ENCODE measurements at regions not wholly inside any gene's neighbourhood (a gene's known extent, or its start where the extent isn't known, plus 50 kb on each side); places are given as distances from the start of the nearest gene placed in this dataset.
"Not testable (repeated sequence)": the region's sequence is repeated elsewhere in the genome, so short reads cannot be mapped to it uniquely, and the experiment has no call there.

DNA sequence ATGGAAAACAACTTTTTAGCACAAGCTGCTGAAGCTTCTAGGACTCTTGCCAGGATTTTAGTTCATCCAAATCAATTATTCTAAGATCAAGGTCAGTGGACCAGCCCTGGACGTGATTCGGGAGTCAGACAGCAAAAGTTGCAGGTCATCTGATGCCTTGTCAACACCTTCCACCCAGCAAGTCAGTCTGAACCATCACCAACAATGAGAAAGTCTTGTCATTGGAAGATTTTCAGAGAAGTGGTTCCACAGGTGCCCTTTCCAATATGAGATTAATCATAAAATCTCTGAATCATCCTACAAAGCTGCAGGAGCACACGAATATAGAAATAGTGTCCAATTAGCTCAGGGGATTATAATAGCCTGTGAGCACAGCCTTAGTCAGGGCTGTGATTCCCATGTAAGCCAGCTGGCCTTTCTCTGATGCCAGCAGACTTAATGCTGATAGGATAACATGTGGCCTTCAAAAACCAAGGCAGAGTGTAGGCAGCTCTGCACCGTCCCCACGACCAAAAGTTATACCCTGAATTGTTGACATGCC, 445.0 kb upstream of the TRPC7 start:
- DNase-seq = peak in 1 of 2 donors; percentile 25

DNA sequence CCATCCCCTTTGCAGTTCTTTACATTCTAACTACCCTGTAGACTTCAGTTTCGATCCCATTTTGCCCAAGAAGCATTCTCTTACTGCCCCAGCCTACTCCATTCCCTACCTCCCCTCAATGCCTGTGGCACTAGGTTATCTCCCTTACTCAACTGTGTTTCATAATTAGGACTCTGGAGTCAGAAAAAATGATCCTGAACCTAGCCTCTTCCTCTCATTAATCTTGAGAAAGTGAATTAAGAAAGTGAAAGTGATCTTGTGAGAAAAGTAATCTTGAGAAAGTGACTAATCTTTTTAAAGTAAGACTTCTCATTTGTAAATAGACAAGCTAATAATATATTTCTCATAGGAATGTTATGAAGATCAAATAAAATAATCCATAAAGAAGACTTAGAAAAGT, 444.0 kb upstream of the TRPC7 start:
- DNase-seq = no peak

DNA sequence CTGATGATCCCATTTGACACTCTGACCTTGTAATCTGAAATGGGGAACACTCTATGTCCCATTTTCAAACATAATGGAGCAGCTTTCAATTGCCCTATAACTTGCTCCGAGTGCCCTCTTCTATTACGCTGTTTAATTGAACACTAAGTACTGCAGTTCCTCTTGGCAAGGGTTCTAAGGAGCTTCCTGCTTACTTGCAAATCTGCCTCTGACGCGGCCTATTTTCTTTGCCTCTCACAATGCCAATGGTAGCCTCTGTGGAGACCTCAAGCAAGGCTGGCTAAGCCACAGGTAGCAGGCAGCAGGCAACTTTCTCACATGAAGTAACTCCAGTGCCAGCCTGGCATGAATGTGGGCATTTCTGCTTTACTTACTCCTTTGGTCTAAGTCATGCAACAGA, 443.4 kb upstream of the TRPC7 start:
- no peak for DNase-seq

DNA sequence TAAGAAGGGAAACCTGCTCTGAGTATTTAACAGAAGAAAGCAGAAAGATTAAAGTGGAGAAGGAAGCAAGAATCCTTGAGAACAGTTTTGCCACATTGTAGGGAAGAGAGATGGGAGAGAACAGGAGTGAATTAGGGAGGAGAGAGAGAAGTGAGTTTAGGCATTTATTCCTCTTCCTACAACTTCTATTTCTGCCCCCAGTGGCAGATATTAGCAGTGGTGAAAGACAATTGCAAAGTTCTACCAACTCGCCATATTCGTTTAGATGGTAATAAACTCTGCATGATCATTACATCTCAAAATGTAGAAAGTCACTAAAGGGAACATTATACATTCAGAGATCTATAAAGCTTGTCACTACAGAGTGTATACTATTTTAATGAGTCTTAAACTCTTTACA, 440.1 kb upstream of the TRPC7 start:
- DNase-seq = no peak

DNA sequence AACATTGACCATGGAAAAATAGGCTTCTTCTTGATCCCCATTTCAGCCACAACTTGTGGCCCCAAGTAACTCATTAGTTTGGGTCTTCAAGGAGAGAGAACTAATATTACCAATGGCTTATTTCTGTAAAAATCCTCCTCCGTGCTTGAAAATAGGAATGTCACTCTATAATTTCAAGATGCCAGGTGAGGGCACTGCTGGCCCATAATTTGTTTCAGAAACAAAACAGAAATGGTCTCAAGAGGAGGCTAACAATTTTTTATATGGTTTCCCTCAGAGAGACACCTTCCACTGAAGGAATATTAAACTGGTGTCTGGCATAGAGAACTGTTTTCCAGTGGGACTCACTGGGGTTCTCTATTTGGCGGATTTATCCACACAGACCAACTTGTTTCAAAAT, 437.0 kb upstream of the TRPC7 start:
- peak in 1 of 2 donors; percentile 19 for DNase-seq

DNA sequence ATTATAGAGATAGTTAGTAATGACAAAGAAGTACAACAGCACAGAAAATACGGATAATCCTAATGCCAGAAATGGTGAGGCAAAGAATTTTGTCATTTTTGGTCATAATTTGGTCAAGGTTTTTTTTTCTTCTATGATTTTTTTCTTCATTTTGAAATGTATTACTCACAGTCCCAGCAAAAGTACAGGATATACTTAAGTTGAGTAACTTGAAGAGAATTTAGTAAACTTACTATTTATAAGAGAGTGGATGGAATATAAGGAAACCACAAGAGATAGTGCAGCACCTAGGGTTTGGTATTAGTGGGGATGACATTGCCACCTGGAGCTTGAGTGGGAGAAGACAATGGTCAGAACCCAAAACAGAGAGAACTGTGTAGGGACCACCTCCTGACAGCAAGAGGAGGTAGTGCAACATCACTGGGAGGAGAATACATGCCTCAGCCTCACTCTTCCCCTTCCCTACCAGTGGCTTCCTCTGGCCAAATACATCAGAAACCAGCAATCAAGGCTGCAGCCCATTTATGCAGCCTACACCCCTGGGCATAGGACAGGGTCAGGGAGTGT, 434.5 kb upstream of the TRPC7 start:
- no peak for DNase-seq

DNA sequence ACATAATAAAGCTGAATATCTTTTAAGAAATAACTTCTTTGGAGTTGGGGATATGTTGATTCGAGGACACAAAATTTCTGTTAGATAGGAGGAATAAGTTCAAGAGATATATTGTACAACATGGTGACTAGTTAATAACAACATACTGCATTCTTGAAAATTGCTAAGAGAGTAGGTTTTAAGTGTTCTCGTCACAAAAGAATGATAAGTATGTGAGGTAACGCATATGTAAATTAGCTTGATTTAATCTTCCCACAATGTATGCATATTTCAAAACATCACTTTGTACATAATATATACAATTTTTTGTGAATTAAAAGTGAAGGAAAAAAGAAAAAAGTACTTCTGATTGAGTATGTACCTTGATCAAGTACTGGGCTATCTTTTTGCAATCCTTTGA, 428.0 kb upstream of the TRPC7 start:
- DNase-seq = no peak

DNA sequence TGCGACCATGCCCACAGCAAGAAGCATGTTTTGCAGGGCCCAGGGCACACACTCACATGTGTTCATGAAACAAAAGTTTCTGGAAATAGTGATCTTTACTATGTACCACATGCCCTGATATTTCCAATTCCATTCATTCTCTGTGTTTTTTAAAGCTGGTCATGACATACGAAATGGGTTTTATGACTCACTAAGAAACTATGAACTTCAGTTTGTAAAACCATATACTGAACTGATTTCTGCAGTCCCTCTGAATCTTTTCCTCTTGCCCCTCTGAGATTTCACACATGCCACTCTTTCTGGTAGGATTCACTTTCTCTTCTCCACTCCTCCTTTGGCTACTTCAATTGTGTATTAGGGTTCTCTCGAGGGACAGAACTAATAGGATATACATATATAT, 416.1 kb upstream of the TRPC7 start:
- DNase-seq = no peak

DNA sequence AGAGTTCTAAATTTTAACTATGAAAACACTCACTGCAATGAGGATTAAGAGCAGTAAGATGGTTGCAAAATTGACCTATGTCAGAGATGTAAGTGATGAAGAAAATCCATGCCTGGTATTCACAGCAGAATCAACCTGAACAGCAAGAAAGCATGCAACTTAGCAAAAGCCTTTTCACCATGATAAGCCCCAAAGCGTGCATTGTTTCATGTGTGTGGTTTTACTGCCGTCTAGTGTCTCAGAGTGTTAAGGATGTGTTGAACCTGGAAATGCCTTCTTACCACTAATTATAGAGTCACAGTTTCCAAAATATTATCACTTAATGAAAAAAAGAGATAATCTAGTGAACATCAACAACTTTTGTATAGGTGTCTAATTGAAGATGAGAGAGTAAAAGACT, 415.2 kb upstream of the TRPC7 start:
- DNase-seq = no peak

DNA sequence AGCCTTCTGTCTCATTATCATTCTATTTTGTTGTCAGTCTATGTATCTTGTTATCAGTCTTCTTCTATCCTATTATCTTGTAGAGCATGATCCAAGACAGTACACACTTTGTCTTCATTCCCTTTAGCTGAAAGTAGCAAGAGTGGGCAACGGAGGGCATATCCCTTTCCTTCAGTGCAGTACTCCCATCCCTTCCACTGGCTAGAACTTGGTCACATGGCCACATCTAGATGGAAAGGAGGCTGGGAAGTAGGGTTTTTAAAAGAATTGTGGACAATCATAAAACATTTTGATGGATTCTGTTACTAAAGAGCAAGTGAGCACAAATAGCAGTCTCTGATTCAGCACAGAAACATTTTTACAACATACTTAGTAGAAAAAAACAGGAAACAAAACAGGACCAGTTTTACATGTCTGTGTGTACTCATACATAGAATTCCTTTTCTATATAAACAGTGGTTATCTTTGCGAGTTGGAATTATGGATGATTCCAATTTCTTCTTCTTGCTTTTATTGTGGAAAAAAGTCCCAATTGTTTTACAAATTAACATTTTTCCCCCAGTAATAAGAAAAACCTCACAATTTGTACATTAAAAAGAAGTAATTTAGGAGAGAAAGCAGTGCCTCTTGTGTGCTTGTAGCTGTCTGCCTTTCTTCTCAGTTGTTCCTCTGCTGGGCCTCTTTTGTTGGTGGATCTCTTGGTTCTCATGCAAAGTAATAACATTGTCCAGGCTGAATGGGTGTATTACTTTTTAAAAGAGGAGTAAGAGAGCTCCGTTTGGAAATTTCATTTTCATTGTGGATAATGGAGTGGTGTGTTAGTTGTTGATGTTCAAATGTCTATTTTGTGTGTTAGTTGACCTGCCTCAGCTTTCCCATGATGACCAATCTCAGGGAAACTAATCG, 410.9 kb upstream of the TRPC7 start:
- DNase-seq = no peak

DNA sequence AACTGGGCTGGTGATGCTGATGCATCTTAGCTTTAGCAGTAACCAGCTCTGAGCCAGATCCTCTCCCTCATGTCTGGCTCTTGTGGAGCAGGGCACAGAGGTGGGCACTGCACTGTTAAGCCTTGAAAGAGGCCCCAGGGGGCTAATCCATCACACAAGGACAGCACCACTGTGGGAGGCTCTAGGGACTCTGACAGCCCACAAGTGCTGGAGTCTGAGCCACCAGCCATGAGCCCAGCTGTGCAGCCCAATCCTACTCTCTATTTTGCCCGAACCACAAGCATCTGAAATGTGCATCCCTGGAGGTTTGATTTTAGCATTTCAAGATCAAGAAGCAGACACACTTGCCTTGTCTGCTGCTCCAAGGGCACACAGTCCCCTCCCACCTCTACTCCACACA, 407.1 kb upstream of the TRPC7 start:
- DNase-seq = no peak

DNA sequence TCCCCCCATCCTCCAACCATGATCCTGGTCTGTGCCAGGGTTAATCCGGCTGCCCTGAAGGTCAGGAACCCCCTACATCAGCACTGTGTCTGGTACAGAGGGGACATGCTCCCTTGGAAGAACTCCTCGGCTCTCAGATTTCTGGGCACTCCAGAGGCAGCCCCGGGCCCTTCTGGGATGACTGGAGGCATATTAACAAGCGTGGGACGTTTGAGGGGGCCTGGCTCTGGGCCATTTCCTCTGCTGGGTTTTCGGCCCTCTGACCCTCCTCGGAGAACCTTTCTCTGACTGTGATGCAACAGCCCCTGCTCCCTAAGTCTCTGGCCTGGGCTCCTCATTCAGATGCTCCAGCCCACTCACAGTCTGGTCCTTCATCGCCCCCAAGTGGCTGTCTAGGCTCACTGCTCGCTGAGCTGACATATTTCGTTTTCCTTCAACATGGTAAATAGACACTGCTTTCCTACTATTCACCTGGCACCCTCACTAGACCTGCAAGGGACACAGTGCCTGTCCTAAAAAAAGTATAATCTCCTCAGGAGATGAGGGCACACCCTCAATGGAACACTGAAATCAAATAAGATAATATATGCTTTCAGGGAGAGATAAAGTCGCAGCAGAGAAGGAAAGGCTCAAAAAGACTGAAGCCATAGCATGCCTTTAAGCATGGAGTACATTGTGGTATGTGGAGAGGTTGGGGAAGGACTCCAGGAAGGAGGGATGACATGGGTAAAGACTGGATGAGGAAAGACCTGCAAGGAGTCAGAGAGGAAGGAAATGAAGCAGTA, 404.7 kb upstream of the TRPC7 start:
- DNase-seq = peak; percentile 40 to 59

DNA sequence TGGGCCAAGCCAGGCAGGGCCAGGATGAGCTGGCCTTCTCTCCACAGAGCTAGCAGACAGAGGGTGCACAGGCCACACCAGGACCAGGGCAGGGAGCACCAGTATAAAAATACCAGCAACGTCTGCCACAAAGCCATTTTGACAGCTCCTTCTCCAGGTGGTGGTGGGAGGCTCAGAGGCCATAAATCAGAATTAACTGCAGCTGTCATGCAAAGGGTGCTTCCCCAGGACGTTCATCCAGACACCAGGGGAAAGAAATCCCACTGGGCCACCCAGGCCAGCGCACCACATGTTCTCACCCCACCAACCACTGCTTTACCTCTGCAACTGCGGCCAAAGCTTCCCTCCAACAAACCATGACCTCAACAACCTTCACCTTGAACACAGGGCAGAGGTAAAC, 403.7 kb upstream of the TRPC7 start:
- DNase-seq = no peak

DNA sequence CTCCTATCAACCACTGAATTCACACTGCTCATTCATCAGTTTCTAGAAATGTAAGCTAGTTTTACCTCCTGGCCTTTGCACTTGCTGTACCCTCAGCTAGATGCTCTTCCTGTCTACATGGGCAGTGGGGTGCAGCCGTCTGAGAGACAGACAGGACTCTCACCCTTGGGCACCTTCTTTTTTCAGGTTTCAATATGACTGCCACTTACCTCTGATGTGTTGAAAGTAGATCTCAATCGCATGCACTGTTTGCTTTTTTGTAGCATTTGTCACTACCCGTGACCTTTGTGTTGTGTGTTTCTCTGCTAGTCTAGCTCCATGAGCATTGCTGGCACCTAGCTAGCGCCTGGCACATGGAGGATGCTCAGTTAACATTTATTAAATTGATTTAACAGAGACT, 403.1 kb upstream of the TRPC7 start:
- DNase-seq = no peak

DNA sequence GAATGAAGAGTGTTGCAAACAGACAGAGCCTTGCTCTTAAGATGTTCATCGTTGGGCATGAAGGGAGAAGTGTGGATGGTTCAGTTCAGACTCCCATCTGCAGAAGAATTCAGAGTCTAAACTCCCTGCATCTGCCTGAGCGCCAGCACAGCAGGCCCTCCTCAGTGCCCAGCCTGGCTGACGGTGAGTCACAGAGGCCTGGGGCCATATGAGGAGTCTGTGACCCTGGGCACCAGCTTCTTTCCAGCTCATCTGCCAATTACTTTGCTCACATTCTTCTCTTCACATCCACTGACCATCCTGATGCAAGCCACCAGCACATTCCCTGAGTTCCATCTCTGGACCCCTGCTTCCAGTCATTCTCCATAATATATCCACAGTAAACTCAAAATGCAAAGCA, 401.1 kb upstream of the TRPC7 start:
- no peak for DNase-seq

DNA sequence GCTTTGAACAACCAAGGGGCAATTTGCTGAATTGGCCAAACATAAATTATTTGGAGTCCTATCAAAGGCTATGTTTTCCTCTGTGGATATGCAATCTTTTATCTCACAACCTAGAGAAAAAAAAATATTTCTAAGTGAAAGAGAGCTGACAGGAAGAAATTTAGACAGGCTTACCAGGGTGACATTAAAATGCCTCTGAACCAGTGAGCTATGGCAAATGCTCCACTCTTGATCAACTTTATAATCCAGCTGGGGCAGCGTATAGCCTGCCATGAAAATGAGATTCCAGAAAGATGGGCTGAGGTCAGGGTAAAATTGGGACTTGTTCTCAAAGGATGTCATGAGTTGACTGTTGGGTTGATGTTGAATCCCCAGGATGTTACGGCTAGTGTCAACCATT, 399.3 kb upstream of the TRPC7 start:
- no peak for DNase-seq

DNA sequence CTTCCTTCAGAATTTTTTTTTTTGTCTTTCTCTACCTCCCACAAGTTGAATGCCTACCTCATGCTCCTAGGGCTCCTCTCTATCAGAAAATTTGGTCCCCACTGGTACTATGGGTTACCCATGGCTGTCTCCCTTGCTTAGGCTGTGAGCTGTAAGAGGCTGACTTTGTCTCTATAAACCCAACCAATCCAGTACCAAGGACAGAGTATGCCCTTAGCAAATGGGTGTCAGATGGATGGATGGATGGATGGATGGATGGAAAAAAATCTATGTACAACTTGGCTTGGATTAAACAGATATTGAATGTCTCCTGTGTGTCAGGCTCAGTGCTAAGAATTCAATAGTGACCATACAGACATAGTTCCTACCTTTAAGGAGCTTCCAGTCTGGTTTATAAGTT, 398.2 kb upstream of the TRPC7 start:
- no peak for DNase-seq

DNA sequence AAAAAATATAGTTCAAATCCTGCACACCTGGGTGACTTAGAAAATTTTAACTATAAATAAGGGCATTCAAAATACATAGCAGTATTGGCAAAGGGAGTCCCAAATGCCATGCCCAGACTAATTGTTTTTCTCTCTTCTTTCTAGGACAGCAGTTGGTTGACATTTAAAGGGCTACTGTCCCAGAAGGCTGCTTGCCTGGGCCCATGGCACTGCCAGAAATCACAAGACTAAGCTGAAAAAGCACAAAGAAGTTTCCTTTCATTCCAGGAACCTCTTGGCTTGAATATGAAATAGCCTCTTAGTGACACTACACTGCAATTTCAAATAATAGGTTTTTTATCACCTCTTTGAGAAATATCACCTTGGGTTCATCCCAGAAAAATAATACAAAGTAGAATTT, 388.9 kb upstream of the TRPC7 start:
- DNase-seq = peak; percentile 6 to 45

DNA sequence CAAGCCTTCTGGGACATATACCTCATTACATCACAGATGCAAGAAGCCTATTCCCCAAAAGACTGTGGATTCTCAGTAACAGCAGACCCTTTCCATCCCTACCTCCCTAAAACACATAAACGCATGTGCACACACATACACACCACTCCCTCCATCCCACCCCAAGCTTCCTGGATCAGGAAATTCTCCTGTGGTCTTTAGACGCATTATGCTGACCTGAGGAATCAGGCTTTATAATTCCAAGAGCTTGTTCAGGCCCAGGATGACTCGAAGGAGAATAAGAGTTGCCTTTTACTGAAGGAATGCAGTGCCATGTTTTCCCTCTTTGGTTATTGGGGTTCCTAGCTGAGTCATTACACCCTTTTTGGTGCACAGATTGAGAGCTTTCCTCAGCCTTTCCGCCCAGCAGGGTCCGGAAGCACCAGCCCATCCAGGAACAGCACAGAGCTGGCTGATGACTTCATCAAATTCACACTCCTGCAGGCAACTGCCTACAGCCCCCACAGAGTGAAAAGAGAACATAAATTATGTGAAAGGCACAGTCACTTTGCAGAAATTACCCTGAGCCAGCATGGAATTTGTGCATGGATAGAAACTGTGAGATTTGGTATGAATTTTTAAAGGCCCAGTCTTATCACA, 385.0 kb upstream of the TRPC7 start:
- no peak for DNase-seq

DNA sequence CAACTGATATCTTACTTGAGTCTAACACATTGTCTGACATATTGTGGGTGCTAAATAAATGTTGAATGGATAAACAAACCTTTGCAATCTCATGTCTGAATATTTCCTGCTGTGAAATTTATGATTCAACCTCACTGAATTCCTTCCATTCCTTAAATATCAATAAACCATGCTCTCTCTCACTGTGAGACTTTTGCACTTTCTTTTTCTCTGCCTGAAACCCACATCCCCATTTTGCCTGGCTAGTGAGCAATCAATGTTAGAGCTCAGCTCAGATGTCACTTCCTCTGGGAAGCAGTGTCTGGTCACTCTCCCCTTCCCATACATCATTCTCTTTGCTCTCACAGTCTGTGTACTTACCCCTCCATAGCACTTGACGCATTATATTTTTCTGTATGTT, 383.7 kb upstream of the TRPC7 start:
- DNase-seq = no peak

DNA sequence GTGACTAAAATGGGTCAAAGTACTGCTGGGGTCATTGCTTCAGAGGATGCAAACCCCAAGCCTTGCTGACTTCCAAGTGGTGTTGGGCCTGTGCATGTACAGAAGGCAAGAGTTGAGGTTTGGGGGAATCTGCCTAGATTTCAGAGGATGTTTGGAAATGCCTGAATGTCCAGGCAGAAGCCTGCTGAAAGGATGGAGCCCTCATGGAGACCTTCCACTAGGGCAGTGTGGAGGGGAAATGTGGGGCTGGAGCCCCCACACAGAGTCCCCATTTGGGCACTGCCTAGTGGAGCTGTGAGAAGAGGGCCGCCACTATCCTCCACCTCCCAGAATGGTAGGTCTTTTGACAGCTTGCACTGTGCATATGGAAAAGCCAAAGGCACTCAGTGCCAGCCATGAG, 377.7 kb upstream of the TRPC7 start:
- DNase-seq = no peak

DNA sequence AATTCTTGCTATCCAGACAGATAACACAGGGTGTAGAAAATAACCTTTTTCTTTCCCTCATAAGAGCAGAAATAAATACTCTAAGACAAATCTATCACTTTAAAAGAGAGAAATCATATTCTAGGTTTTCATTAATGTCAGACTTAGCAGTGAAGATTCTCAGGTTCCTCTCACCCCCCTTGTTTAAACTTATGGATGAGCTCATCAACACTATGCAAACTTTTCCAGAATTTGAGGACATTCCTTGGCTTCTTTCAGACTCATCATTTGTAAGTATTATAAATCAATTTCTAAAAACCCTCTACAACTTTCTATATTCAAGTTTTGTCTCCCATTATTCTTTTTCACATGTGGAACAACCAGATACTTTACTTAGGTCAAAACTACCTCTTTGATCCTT, 374.9 kb upstream of the TRPC7 start:
- DNase-seq = no peak

DNA sequence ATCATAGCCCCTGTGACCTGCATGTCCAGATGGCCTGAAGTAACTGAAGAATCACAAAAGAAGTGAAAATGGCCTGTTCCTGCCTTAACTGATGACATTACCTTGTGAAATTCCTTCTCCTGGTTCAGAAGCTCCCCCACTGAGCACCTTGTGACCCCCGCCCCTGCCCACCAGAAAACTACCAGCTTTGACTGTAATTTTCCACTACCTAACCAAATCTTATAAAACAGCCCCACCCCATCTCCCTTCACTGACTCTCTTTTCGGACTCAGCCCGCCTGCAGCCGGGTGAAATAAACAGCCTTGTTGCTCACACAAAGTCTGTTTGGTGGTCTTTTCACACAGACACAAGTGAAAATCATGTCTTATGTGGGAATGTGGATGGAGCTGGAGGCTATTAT, 373.9 kb upstream of the TRPC7 start:
- DNase-seq = not testable (repeated sequence)

Data from hippocampal formation (tissue), 2 donors.